ENCODE measurements at regions not wholly inside any gene's neighbourhood (a gene's known extent, or its start where the extent isn't known, plus 50 kb on each side); places are given as distances from the start of the nearest gene placed in this dataset.
A peak's percentile ranks its signal among the peaks of the same experiment; 100 is the strongest.
"Not testable (repeated sequence)": the region's sequence is repeated elsewhere in the genome, so short reads cannot be mapped to it uniquely, and the experiment has no call there.

DNA sequence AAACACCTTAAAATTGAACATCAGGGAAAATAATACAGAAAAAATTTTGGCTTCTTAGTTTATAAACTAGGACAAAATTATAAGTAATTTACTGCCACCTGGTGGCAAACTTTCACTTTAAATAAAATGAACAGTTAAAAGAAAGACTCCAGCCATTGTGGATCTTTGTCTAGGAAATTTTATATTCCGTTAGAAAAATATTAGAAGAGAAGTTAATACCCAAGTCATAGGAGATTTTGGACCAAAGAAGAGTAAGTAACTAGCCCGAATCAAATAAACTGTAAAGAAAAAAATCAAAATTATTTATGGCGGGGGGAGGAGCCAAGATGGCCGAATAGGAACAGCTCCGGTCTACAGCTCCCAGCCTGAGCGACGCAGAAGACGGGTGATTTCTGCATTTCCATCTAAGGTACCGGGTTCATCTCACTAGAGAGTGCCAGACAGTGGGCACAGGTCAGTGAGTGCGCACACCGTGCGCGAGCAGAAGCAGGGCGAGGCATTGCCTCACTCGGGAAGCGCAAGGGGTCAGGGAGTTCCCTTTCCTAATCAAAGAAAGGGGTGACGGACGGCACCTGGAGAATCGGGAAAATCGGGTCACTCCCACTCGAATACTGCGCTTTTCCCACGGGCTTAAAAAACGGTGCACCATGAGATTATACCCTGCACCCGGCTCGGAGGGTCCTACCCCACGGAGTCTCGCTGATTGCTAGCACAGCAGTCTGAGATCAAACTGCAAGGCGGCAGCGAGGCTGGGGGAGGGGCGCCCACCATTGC, 73.4 kb upstream of the SCIN start:
- TF ChIP-seq, protein P1, sequence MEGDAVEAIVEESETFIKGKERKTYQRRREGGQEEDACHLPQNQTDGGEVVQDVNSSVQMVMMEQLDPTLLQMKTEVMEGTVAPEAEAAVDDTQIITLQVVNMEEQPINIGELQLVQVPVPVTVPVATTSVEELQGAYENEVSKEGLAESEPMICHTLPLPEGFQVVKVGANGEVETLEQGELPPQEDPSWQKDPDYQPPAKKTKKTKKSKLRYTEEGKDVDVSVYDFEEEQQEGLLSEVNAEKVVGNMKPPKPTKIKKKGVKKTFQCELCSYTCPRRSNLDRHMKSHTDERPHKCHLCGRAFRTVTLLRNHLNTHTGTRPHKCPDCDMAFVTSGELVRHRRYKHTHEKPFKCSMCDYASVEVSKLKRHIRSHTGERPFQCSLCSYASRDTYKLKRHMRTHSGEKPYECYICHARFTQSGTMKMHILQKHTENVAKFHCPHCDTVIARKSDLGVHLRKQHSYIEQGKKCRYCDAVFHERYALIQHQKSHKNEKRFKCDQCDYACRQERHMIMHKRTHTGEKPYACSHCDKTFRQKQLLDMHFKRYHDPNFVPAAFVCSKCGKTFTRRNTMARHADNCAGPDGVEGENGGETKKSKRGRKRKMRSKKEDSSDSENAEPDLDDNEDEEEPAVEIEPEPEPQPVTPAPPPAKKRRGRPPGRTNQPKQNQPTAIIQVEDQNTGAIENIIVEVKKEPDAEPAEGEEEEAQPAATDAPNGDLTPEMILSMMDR (IDR thresholded peaks at IDR 0.05) = peak in 2 of 7 experiments; percentile 13 to 38
- not testable (repeated sequence) for TF ChIP-seq POLR2A, EP300, POLR2AphosphoS5 (IDR thresholded peaks at IDR 0.05)

All from stomach (tissue), 4 donors.